Mesothelial cell of epicardium (in vitro differentiated cells): ENCODE measurements at regions not wholly inside any gene's neighbourhood (a gene's known extent, or its start where the extent isn't known, plus 50 kb on each side); places are given as distances from the start of the nearest gene placed in this dataset.

Source experiments
- DNase-seq, 2 experiments: peaks; one replicate each; pipeline ENCODE4 v3.0.0; 2021; ENCODE audit warnings: low spot score in 2 of 2; ENCODE audit not compliant: unreplicated experiment in 2 of 2
- H3K27ac Mint-ChIP-seq: 2 replicates; pipeline ENCODE4 v1.8.0; 2021; ENCODE audit warnings: mixed read lengths
- H3K27me3 Mint-ChIP-seq: 2 replicates; pipeline ENCODE4 v1.8.0; 2021; ENCODE audit warnings: low read depth, mixed read lengths
- H3K36me3 Mint-ChIP-seq: 2 replicates; pipeline ENCODE4 v1.8.0; 2021; ENCODE audit warnings: mixed read lengths
- H3K4me1 Mint-ChIP-seq: 2 replicates; pipeline ENCODE4 v1.8.0; 2021; ENCODE audit warnings: mixed read lengths
- H3K4me3 Mint-ChIP-seq: 2 replicates; pipeline ENCODE4 v1.8.0; 2021; ENCODE audit warnings: mild to moderate bottlenecking, moderate library complexity, mixed read lengths
- H3K9me3 Mint-ChIP-seq: 2 replicates; pipeline ENCODE4 v1.8.0; 2021; ENCODE audit warnings: mixed read lengths
- CTCF ChIP-seq: fragments of 200-600 bp; sonication (generic); IDR thresholded peaks from one replicate; pipeline ENCODE4 v1.5.0; 2021; ENCODE audit warnings: antibody characterized with exemption; ENCODE audit not compliant: unreplicated experiment

- no peak for DNase-seq
- no peak for TF ChIP-seq CTCF
- no peaks in the 10 kb centered on the region for H3K9me3 Mint-ChIP-seq
- H3K36me3 Mint-ChIP-seq: no peaks in the 10 kb centered on the region
- H3K4me3 Mint-ChIP-seq: no peak overlapping the region
- peaks cover 17% of the 10 kb centered on the region for H3K4me1 Mint-ChIP-seq
- H3K27ac Mint-ChIP-seq: no peak overlapping the region
- no peaks in the 10 kb centered on the region for H3K27me3 Mint-ChIP-seq
Observed at GRCh38 chr2:140013545-140014203, 1233.5 kb upstream of the NXPH2 start.

- Mint-ChIP-seq H3K4me1 (peaks cover 17% of the 10 kb centered on the region), H3K36me3 (no peaks in the 10 kb centered on the region), H3K27me3 (no peaks in the 10 kb centered on the region), H3K27ac (no peak overlapping the region), H3K9me3 (no peaks in the 10 kb centered on the region), H3K4me3 (no peak overlapping the region)
- no peak for TF ChIP-seq CTCF
- DNase-seq: no peak
Observed at GRCh38 chr2:140011287-140011686, 1231.1 kb upstream of the NXPH2 start.

- no peaks in the 10 kb centered on the region for H3K9me3 Mint-ChIP-seq
- H3K36me3 Mint-ChIP-seq: no peaks in the 10 kb centered on the region
- no peak for TF ChIP-seq CTCF
- H3K27ac Mint-ChIP-seq: no peak overlapping the region
- peaks cover 26% of the 10 kb centered on the region for H3K27me3 Mint-ChIP-seq
- no peak for DNase-seq
- H3K4me3 Mint-ChIP-seq: no peak overlapping the region
- H3K4me1 Mint-ChIP-seq: peaks cover 11% of the 10 kb centered on the region
Observed at GRCh38 chr2:140002110-140002509, 1221.9 kb upstream of the NXPH2 start.

- Mint-ChIP-seq H3K27ac (no peak overlapping the region), H3K4me1 (no peaks in the 10 kb centered on the region), H3K27me3 (peaks cover 10% of the 10 kb centered on the region), H3K4me3 (no peak overlapping the region), H3K9me3 (peaks cover 19% of the 10 kb centered on the region), H3K36me3 (no peaks in the 10 kb centered on the region)
- no peak for TF ChIP-seq CTCF
- DNase-seq: no peak
Observed at GRCh38 chr2:139992711-139993345, 1212.6 kb upstream of the NXPH2 start.

- no peak overlapping the region for H3K4me3 Mint-ChIP-seq
- H3K4me1 Mint-ChIP-seq: no peaks in the 10 kb centered on the region
- H3K9me3 Mint-ChIP-seq: peaks cover 27% of the 10 kb centered on the region
- no peak for DNase-seq
- no peak for TF ChIP-seq CTCF
- peaks cover 10% of the 10 kb centered on the region for H3K27me3 Mint-ChIP-seq
- H3K36me3 Mint-ChIP-seq: peaks cover 4% of the 10 kb centered on the region
- no peak overlapping the region for H3K27ac Mint-ChIP-seq
Observed at GRCh38 chr2:139992078-139992477, 1211.9 kb upstream of the NXPH2 start.
